Stimulated activated CD8-positive, alpha-beta memory T cell treated with anti-CD3 and anti-CD28 coated beads, Interleukin-2, amount 100 ng/mL, for 1 hour (primary cell): ENCODE measurements at regions not wholly inside any gene's neighbourhood (a gene's known extent, or its start where the extent isn't known, plus 50 kb on each side); places are given as distances from the start of the nearest gene placed in this dataset.

Experiments used
- DNase-seq, 2 donors: peaks; one replicate each; pipeline ENCODE4 v3.0.0-alpha.2; 2020; ENCODE audit warnings: low read depth in 2 of 2

DNA sequence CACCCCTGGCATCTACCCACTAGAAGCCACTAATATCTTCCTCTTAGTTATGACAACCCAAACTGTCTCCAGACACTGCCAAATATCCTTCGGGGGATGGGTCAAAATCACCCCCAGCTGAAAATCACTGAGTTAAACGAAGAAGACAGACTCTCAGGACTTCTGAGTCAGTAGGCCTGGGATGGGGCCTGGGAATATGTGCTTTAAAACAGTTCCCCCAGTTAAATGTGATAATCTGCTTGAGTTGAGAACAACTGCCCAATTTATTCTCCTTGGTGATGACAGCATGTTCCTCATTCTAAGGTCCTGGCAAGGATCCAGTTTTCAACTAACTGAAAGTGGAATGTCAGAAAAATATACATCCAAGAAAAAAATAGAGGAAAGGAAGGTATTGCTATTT is 52.4 kb downstream of the CBLL2 start:
- no peak for DNase-seq

DNA sequence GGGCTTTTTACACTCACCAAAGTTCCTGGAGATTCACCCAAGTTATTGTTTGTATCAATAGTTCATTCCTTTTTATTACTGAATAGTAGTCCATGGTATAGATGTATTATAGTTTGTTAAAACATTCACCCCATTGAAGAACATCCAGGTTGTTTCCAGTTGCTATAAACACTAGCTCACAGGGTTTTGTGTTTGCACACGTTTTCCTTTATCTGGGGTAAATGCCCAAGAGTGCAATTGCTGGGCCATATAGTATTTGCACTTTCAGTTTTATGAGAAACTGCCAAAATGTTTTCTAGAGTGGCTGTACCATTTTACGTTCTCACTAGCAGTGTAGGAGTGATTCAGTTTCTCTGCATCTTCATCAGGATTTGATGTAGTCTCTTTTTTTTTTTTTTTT is 57.1 kb downstream of the CBLL2 start:
- no peak for DNase-seq

DNA sequence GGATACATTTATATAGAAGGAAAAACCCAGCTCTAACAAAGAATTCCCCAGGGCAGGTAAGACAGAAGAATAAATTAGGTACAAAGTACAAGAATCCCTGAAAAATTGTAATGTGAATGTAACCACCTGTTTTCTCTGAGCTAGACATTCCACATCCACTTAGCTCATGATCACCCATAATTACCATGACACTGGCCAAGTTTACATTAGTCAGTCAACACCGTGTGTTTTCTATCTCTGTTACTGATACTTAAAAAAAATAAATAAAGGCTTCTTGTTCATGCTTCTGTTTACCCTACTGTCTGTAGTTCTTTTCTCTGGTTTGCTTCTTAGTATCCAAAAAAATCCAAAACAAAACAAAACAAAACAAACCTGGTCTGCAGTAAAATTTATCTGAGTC is 66.0 kb downstream of the CBLL2 start:
- DNase-seq, result no peak

DNA sequence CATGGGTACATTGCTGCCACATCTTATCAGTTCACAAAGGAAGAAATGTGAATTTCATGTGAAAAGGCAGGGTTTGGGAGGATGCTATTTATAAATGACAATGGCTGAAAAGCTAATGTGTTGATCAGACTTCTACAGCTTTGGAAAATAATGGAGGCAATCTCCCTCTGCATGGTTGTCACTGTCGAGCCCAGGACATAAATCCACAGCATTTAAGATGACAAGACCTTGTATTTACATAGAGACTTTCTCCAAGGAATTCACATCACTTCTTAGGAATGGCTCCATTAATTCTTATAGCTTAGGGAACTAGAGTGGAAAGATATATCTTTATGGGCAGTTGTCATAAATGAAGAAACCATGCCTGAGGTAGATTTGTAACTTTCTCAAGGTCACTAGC is 66.7 kb downstream of the CBLL2 start:
- DNase-seq, result no peak

DNA sequence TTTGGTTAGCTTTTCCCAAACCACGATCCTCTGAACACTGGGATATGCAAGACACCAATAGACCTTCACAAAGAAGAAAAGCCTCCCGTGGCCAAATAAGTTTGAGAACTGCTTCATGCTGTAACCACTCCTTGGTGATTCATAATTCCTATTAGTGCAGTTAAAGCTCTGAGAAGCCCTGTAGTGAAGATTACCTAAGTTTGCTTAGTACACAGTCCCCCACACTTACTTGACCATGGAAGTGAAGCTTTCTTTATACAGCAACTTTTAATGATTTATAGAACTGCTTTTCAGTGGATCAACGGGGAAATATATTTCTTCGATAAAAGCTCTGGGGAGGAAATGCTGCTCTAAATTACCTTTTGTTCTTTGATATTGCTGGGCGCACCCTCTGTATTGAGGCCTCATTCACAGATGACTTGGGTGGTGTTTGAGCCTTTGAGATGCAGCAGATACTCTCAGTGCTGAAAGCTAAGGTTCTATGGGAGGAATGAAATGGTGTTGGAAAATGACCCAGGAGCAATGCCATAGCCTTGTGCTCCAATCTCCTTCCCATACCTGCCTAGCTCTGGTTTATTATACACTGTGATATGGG is 67.4 kb downstream of the CBLL2 start:
- no peak for DNase-seq

DNA sequence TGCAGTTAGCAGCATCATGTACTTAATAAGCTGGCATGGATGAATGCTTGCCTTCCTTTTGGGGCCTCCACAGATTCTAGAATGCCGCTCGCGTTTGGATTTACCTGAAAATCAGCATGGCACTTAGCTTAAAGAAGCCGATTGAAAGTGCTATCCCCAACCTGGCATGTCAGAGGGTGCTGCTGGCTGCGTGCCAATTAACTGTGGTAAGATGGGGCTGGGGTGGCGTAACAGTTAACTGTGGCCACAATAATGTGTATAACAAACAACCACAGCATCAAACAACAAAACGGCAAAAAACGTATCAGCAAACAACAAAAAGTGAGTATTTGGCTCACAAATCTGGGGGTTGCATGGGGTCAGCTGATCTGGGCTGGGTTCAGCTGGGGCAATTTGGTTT is 70.5 kb downstream of the CBLL2 start:
- DNase-seq, result no peak

DNA sequence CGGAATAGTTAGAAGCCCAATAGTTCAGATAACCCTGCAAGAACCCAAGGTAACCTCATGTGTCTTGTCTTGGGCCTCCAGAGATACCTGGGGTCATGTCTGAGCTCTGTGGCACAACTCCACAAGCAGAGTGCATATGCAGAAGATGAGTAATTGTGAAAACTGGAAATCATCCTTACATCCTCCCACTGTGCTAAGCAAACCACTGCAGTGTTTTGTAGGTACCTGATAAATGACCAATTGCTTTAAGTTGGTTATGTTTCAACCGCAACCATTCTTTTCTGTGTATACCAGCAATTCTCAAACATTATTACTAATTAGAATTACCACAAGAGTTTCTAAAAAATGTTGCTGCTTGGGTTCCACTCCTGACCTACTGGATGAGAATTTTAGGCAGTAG is 73.2 kb downstream of the CBLL2 start:
- no peak for DNase-seq

DNA sequence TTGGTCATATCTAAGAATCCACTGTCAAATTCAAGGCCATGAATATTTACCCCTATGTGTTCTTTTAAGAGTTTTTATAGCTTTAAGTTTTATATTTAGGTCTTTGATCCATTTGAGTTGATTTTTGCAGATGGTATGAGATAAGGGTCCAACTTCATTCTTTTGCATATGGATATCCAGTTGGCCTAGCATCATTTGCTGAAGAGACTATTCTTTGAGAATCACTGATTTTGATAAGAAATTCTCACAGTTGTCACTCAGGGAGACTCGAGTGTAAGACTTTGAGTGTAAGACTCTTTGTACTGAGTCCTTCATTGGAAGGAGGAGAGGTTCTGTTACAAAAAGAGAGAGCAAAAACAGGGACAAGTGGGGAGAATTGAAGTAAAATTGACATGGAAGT is 74.8 kb downstream of the CBLL2 start:
- no peak for DNase-seq

DNA sequence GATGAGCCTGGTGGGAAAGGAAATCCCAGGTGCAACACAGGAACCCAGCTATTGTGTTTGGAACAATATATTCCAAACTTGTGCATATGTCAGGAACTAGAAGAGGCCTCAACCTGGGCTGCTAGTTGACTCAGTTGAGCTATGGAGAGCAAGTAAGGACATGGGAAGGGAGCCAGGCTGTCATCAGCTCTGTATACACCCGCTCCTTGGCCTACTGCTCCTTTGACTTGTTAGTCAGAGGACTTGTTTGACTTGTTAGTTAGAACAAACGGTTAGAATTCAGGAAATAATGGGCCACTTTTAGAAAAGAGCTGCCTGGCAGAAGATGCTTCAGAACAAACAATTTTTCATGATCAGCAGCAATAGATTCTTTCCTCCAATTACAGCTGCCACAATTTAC is 76.4 kb downstream of the CBLL2 start:
- no peak for DNase-seq

DNA sequence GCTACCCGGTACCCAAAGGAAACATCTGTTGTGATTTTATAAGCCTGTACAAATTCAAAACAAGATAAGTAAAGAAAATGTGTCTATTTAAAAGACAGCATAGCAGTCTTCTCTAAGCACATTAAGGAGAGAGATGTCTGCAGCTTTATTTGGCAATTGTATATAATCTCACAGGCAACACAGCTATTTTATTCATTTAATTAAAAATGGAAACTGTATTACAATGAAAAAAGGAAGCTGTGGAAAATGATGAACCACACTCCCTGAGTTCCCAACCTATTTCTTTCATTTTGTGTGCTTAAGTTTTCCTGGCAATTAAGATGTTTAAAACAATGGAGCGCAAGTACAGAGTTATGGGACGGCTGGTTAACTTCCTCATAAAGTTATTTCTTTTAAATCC is 78.4 kb downstream of the CBLL2 start:
- no peak for DNase-seq

DNA sequence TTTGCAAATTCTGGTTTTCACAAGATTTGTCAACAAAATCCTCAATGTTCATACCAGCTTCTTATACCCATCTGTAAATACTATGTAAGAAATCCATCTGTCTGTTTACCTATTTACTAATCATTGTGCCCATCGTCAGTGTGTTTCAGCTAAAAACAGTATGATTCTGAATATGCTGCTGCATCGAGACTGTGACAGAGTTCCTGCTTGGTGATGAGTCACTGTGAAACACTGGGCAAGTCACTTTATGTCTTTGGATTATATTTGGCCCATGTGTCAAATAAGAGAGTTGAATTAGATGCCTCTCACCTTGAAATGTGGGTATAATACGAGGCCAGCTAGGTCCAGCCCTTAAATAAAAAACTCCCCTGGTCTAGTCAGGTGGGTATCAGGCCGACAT is 79.3 kb downstream of the CBLL2 start:
- no peak for DNase-seq

DNA sequence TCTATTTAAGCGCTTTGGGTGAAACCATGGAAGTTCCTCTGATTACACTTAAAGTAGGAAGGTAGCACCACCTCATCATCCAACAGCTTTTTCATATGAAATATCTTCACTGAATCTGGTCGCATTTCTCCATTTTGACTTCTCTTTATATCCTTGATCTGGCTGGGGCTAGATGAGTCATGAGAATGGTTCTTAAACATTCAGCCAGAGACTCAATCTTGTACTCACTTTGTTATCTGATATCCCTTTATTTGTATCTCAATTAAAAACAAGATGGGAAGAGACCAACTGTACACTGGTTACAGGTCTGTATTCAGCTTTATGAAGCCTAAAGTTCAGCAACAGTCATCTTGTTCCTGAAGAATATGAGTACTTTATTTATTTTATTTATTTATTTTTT is 84.9 kb downstream of the CBLL2 start:
- no peak for DNase-seq

DNA sequence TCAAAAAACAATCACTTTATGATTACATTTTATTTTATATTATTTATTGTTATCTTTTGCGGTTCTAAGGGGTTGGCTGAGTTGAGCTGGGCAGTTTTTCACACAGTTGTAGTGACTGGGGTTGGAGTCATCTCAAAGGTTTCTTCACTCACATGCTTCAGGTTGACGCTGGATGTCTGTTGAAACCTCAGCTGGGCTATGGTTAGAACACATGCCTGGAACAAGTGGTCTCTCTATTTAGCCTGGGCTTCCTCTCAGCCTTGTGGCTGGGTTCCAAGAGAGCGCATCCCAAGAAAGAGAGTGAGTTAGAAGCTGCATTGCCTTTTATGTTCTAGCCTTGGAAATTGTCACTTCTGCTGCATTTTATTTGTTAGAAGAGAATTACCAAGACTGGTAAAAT is 87.4 kb downstream of the CBLL2 start:
- DNase-seq, result no peak

DNA sequence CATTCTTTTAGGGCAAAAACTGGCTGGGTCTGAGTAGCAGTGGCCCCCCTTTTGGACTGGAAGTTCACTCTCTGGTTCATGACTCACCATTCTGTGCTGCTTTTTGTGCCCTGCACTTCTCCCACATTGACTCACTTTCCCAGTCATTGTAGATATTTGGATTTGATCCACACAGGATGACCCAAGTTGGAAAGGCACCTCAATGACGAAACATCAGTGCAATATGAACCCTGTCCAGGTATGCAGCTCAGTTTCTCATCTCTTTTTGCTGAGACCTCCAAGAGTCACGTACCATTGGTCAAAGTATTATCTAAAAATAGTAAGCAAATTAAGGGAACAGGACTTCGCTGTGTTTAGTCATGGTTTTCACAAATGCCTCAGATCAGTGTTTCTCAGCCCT is 92.7 kb downstream of the CBLL2 start:
- DNase-seq, result no peak

DNA sequence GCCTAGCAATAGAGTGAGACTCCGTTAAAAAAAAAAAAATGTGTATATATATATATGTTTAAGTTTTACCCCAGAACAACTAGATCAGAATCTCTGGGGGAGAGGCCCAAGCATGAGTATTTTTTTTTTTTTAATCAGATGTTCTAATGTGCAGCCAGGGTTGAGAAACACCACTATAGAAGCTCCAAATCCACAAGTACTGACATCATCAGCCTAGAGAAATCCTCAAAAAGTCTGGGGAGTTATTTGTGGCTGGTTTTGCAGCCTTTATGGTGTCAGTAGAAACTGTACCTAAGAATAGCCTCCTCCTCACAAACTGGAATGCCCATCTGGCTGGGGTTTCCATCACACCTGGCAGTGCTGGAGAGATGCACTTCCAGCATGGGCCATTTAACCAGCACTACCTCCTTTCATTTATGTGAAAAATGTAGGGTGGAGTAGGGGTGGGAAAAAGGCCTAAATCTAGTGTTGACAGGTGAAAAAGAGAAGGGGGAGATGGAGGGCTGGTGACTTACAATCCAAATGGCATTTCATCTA is 93.5 kb downstream of the CBLL2 start:
- no peak for DNase-seq

DNA sequence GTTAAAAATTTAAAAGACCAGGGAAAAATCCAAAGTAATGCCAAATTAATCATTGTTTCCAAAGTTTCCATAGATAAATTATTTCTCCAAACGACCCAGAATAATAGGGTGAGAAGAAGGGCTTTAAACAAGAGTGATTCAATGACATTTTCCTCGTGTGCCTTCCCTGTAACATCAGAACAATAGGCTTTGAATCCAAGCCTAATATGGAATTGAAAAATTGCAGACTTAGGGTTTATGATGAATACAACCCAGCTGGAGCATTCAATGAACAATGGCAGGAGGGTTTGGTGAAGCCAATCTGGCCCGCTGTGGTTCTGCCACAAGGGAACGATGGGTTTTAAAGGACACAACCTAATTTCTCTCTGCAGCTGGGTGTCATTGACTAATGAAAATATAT is 94.2 kb downstream of the CBLL2 start:
- DNase-seq, result no peak

DNA sequence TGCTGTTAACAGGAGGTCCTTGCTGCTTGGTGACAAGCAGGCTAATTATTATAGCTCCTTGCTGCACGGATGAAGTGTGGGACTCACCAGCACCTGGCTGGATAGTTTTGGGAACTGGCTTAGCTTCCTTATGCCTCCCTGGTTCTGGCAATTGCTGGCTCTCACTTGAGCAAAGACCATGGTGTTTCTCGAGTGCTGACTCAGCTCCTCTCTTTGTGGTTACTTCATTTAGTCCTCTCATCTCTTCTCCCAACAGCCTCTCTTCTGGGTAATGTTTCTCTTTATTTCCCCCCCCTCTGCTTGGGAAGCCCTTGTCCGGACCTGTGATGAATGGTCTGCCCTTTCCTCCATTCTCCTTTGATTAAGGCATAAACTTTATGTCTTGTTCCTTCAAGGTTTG is 100.4 kb downstream of the CBLL2 start:
- no peak for DNase-seq

DNA sequence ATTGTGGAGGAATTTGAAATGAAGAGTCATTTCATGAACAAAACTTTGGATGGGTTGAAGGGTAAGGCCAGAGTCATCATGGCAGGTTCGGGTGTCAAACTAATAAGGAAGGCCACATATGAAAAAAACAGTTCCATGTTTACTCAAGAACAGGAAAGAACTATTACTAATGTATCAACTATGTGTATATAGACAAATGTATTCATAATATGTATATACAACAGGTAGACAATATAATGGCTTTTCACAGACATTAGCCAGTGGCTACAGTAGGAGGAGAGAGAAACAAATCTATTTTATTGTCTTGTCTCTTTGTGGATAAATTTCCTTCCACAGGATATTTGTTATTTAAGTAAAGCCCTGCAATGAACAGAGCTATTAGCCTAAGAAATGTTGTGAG is 101.1 kb downstream of the CBLL2 start:
- DNase-seq, result no peak

DNA sequence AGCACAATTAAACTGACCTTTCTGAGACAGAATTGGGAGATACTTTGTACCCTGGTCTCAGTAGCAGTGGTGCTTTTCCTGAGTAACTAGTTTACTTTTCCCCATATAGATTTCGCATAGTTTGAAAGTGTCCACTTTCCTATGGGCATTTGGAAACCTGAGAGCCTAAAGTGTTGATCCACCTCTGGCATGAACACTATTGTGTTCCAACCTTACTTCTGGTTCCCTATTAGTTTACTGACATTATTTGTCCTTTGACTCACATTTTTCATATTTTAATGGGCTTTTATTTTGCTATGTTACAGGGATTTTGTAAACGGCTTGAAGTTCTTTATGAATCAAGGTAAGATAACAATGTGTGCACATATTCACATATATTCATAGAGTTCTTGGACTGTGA is 103.7 kb downstream of the CBLL2 start:
- DNase-seq, result no peak

DNA sequence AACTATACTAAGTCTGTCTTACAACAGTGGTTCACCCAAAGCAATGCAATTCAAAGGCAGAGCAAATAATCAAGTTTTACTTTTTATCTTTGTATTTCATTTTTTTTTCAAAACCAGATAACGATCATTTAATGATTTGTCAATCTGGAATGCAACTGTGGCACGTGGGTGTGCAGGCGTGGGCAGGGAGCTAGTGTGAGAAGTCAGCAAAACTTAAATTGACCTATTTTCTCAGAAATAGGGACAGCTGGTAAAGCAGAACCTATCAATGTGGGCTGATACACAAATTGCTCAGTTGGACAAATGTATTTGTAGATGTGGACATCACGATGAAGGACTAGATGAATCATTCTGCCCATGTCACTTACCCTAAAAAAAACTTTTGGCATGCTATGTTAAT is 105.6 kb downstream of the CBLL2 start:
- no peak for DNase-seq

DNA sequence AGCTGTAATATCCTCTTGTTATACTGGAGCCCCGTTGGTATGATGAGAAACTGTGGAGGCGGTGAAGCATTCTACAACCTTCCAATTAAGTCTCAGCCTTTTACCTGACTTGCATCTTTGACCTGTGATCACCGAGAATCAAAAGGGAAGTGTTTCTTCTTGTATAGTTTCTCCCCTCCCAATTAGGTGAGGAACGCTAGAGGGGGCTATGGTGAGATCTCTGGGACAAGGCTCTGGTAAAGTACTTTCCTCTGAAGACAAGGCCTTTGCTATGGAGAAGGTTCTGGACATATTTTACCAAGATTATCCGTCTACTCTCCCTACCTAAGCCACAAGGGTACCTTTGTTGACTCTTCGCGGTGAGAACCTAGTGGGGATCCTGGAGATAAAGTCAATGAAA is 111.3 kb downstream of the CBLL2 start:
- no peak for DNase-seq

DNA sequence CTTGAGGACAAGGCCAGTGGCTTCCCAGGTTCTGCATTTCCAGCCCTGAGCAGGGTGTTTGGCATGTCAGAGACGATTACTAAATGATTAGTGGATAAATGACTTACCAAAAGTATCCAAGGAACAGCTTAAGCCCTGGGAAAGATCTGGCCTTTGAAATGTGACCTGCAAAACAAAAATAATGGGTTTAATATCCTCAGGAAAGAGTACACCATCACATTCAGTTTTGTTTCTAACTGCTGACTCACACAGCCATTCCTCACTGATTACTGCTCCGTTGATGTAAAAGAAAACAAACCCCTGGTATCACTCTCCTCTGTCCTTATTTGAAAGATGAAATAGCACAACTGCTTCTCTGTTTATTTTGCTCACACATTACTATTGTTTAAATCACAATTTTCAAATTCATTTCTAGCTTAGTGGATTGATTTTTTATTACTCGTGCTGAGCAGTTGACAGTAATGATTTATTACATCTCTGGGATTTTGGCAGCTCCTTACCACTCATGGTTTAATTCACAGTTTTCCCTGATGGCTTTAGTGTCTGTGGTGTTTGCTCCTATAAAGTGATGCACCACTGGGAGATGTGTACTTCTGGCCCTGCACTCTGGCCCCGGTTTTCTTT is 117.0 kb downstream of the CBLL2 start:
- DNase-seq, result no peak

DNA sequence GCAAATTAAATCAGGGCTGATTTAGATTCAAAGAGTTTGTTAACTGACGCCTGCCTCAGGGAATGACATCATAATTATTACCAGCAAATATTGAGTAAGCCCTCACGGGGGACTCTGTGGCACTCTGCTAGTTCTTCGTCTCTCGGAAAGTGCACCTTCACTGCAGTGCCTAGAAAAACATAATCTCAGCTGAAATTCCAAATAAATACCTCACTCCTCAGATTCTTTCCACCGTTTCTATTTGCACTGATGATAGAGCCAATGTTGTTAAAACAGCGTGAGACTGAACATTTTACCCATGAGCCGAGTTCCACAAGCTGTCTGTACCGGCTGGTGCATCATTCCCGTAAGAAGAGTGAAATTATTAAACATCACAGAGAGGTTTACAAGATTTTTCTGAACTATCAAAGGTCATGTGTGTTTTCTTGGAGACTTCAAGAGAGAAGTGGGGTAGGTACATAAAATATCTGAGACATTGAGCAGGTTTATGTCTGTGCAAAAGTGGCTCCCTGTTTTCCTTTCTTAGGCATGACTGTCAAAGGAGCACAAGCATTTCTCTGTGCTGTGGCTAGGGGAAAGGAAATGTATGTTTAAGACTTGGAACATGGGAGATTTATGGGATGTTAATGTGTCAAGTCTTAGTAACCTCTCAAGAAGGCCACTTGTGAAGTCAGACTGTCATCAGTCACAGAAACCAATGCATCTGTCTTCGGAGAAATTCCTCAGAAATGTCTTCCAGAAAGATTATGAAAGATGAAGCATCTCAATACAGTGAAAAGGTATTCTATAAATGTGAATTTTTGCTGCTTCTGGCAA is 119.6 kb downstream of the CBLL2 start:
- DNase-seq, result no peak
